PC-9 (cell line): ENCODE measurements at regions not wholly inside any gene's neighbourhood (a gene's known extent, or its start where the extent isn't known, plus 50 kb on each side); places are given as distances from the start of the nearest gene placed in this dataset.

ENCODE experiments used
- EZH2 ChIP-seq: fragments of 200-600 bp; sonication (generic); IDR thresholded peaks from 2 replicates; pipeline ENCODE4 v1.8.0; 2017; ENCODE audit warnings: antibody characterized with exemption, low read depth
- TF ChIP-seq, protein P1 (sequence below): fragments of 200-600 bp; sonication (generic); conservative IDR thresholded peaks from 2 replicates; pipeline ENCODE4 v1.6.1; 2017; ENCODE audit warnings: mixed run types, antibody characterized with exemption, mild to moderate bottlenecking, moderate library complexity

DNA sequence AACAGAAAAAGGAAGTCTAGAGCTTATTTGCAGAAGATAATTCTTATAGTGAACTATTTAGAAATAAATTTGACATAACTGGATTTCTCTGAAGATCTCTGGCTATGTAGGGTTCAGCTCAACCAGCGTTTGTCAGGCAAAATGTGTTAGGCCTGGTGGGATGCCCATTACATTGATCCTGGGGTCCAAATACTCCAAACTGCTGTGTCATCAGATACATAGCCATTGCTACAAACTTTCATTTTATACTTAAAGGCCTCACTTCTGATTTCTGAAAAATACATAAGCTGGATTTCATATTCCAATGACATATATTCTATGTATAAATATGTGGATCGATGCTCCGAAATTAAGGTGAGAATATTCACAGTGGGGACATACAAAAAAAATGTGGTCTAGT is 1958.9 kb upstream of the TENM3 start:
- TF ChIP-seq, protein P1, sequence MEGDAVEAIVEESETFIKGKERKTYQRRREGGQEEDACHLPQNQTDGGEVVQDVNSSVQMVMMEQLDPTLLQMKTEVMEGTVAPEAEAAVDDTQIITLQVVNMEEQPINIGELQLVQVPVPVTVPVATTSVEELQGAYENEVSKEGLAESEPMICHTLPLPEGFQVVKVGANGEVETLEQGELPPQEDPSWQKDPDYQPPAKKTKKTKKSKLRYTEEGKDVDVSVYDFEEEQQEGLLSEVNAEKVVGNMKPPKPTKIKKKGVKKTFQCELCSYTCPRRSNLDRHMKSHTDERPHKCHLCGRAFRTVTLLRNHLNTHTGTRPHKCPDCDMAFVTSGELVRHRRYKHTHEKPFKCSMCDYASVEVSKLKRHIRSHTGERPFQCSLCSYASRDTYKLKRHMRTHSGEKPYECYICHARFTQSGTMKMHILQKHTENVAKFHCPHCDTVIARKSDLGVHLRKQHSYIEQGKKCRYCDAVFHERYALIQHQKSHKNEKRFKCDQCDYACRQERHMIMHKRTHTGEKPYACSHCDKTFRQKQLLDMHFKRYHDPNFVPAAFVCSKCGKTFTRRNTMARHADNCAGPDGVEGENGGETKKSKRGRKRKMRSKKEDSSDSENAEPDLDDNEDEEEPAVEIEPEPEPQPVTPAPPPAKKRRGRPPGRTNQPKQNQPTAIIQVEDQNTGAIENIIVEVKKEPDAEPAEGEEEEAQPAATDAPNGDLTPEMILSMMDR: no peak
- TF ChIP-seq EZH2: no peak
